GM13976 (cell line): ENCODE measurements at regions not wholly inside any gene's neighbourhood (a gene's known extent, or its start where the extent isn't known, plus 50 kb on each side); places are given as distances from the start of the nearest gene placed in this dataset.

Experiments used
- DNase-seq: peaks from one replicate; pipeline ENCODE4 v3.0.0; 2012; ENCODE audit warnings: low spot score
- in situ Hi-C: fragments of 300-500 bp; cut with MboI; formaldehyde crosslinking; loops from one replicate; pipeline ENCODE4 v1.12.0; 2022; ENCODE audit warnings: low sequenced_read_pairs, mixed read lengths, inconsistent platforms; ENCODE audit not compliant: unreplicated experiment
- TF ChIP-seq, protein P1 (sequence below): IDR thresholded peaks from 2 replicates; pipeline ENCODE4 v1.5.1; 2012; ENCODE audit warnings: borderline replicate concordance, mild to moderate bottlenecking; ENCODE audit not compliant: insufficient read depth; ENCODE audit errors: extremely low read depth, missing control alignments, control extremely low read depth

DNA sequence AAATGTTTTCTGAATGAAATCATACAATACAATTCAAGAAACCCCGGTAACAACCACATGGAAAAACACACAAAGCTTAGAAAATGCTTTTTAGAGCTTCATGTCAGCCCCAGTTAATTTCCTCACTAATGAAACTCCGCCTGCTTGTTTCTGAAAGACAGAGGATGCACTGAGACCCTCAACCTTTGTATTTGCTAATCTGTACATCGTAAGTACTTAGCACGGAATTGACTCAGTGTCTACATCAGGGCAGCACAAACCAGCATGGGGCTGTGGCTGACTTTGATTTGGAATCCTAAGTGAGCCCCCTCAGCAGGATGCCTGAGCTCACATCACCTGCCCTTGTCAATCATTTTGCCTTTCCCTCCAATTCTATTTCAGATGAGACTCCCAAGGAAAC is 499.1 kb upstream of the MPDZ start:
- in situ Hi-C loops, result no loop called here
- DNase-seq, result no peak
- TF ChIP-seq, protein P1, sequence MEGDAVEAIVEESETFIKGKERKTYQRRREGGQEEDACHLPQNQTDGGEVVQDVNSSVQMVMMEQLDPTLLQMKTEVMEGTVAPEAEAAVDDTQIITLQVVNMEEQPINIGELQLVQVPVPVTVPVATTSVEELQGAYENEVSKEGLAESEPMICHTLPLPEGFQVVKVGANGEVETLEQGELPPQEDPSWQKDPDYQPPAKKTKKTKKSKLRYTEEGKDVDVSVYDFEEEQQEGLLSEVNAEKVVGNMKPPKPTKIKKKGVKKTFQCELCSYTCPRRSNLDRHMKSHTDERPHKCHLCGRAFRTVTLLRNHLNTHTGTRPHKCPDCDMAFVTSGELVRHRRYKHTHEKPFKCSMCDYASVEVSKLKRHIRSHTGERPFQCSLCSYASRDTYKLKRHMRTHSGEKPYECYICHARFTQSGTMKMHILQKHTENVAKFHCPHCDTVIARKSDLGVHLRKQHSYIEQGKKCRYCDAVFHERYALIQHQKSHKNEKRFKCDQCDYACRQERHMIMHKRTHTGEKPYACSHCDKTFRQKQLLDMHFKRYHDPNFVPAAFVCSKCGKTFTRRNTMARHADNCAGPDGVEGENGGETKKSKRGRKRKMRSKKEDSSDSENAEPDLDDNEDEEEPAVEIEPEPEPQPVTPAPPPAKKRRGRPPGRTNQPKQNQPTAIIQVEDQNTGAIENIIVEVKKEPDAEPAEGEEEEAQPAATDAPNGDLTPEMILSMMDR, result no peak

DNA sequence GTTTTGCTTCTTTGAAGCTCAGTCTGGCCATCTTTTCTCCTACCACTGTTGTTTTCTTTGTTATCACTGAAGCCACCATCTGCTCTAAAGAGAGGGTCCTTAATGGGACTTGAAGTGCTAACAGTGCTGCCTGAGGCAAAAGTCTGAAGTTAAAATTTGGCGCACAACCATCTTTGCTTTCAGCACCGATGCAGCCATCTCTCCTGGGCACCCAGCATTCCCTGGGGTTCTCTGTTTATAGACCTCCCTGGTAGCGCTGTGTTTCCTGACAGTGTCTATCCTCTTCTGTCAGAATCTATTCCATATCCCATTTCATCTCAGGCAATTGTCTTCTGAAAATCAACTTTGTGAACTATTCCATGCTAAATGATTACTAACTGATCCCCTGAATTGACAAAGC is 491.5 kb upstream of the MPDZ start:
- TF ChIP-seq, protein P1, result no peak
- DNase-seq, result no peak
- in situ Hi-C loops, result no loop called here

DNA sequence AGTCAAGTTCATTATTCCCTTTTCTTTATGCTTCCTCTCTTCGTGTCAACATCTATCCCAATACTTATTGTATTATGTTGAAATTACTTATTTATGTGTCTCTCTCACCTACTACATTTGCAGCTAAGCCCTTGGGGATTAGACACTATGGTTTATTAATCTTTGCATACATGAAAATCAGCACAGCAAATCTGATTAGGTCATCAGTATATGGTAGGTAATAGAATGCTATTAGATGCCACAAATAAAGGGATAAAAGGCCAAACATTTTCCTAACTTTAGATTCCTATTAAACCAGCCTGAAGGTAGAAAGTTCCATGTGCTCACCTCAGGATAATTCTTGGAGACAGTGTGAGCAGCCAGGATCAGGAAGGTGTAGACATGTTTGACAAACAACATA is 490.1 kb upstream of the MPDZ start:
- DNase-seq, result no peak
- in situ Hi-C loops, result no loop called here
- TF ChIP-seq, protein P1, result no peak

DNA sequence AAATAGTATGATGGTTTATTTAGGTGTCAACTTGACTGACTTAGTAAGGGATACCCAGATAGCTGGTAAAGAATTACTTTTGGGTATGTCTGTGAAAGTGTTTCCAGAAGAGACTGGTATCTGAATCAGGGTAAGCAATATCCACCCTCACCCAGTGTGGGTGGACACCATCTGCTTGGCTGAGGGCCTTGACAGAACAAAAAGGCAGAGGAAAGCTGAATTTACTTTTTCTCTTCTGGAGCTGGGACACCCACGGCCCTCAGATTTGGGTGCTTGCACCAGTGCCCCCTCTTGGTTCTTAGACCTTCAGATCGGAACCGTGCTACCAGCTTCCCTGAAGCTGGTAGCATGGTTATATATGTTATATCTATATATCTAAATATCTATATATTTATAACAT is 489.5 kb upstream of the MPDZ start:
- DNase-seq, result no peak
- in situ Hi-C loops, result no loop called here
- TF ChIP-seq, protein P1, result no peak

DNA sequence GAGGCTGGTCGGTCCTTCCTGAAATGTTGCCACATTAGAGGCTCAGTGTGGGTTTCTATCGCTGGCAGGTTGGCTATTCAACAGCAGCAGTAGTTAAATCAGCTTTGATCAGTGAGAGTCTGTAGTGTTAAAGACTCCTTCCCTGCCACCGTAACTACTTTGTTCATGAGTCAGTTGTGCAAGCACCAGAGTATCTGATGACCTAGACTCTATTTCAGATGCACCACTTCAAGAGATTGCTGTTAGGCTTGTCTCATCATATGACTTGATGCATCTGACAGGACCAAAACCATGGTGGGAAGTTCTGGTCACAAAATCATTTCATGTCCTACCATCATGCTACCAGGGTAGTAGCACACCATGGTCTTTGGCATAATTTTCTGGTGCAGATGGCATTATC is 482.7 kb upstream of the MPDZ start:
- in situ Hi-C loops, result no loop called here
- TF ChIP-seq, protein P1, result no peak
- DNase-seq, result no peak

DNA sequence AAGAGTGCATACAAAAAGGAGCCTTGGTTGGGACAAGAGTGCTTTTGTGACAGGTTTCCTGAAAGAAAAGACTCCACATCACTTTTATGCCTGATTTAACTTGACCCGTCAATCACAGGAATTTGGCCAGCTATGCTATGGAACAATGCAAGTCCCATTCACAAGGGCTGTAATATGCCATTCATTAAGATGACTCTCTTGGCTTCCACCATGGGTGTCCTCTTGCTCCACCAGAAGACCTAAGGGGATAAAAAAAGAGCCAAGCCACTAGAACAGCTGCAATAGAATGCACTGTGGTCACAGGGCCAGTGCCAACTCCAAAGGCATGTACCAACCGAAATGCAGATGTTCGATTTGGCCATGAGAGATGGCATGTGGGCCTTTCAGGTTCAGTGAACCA is 480.1 kb upstream of the MPDZ start:
- in situ Hi-C loops, result no loop called here
- DNase-seq, result no peak
- TF ChIP-seq, protein P1, result no peak

DNA sequence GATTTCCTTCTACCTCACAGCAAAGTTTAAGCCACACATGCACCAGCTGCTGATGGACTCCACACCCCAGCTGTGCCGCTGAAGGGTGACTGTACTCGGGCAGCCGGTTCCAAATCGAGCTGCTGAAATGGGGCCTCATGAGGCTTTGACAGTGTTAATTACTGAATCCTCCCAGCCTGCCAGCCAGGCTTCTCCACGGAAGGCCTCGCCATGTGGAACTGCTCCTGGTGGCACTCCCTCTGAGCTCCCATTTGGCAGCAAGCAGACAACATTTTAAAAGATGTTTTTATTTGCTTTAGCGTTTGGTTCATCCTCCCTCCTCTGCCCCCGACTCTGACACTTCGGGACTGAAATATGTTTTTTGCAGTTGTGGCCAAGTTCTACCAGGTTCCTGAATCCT is 479.4 kb upstream of the MPDZ start:
- in situ Hi-C loops, result no loop called here
- DNase-seq, result no peak
- TF ChIP-seq, protein P1, result no peak
